Activated CD4-positive, alpha-beta memory T cell treated with anti-CD3 and anti-CD28 coated beads for 36 hours (primary cell): ENCODE measurements at regions not wholly inside any gene's neighbourhood (a gene's known extent, or its start where the extent isn't known, plus 50 kb on each side); places are given as distances from the start of the nearest gene placed in this dataset.

Experiments used
- CTCF ChIA-PET: fragments of 350-600 bp; sonication (Branson Sonifier 250); formaldehyde crosslinking; loops from one replicate; lab custom pipeline; 2021; ENCODE audit warnings: antibody characterized with exemption, inconsistent platforms; lab: Charles Lee
- POLR2A ChIA-PET: fragments of 350-600 bp; sonication (Branson Sonifier 250); formaldehyde crosslinking; loops from one replicate; lab custom pipeline; 2021; ENCODE audit warnings: antibody characterized with exemption; lab: Charles Lee
- DNase-seq: peaks from one replicate; pipeline ENCODE4 v3.0.0-alpha.2; 2020
- H3K27ac Mint-ChIP-seq: one replicate; pipeline ENCODE4 v1.8.0; 2021; ENCODE audit warnings: mixed read lengths
- H3K27me3 Mint-ChIP-seq: one replicate; pipeline ENCODE4 v1.8.0; 2021; ENCODE audit warnings: mixed read lengths
- H3K36me3 Mint-ChIP-seq: one replicate; pipeline ENCODE4 v1.8.0; 2021; ENCODE audit warnings: mixed read lengths
- H3K4me1 Mint-ChIP-seq: one replicate; pipeline ENCODE4 v1.8.0; 2021; ENCODE audit warnings: low read depth, mixed read lengths
- H3K4me3 Mint-ChIP-seq: one replicate; pipeline ENCODE4 v1.8.0; 2021; ENCODE audit warnings: mild to moderate bottlenecking, mixed read lengths
- H3K9me3 Mint-ChIP-seq: one replicate; pipeline ENCODE4 v1.8.0; 2021; ENCODE audit warnings: mixed read lengths
- intact Hi-C: fragments of 100-400 bp; cut with micrococcal nuclease; formaldehyde crosslinking; loops from one replicate; pipeline ENCODE4 v1.15.1; 2023

GRCh38 chr2:151097128-151097527 lies 164.5 kb downstream of the RBM43 start:
- ChIA-PET POLR2A (no interaction called here), CTCF (no interaction called here)
- Mint-ChIP-seq H3K4me1 (no peaks in the 10 kb centered on the region), H3K27me3 (peaks cover 10% of the 10 kb centered on the region), H3K27ac (no peak overlapping the region), H3K9me3 (no peaks in the 10 kb centered on the region), H3K36me3 (no peaks in the 10 kb centered on the region), H3K4me3 (no peak overlapping the region)
- DNase-seq, result no peak
- intact Hi-C loops, result no loop called here

GRCh38 chr2:151096235-151096634 lies 165.4 kb downstream of the RBM43 start:
- intact Hi-C loops, result no loop called here
- CTCF ChIA-PET, result no interaction called here
- POLR2A ChIA-PET, result no interaction called here
- DNase-seq, result no peak
- H3K36me3 Mint-ChIP-seq, result no peaks in the 10 kb centered on the region
- no peak overlapping the region for H3K4me3 Mint-ChIP-seq
- no peaks in the 10 kb centered on the region for H3K9me3 Mint-ChIP-seq
- no peaks in the 10 kb centered on the region for H3K4me1 Mint-ChIP-seq
- peaks cover 10% of the 10 kb centered on the region for H3K27me3 Mint-ChIP-seq
- no peak overlapping the region for H3K27ac Mint-ChIP-seq

DNA sequence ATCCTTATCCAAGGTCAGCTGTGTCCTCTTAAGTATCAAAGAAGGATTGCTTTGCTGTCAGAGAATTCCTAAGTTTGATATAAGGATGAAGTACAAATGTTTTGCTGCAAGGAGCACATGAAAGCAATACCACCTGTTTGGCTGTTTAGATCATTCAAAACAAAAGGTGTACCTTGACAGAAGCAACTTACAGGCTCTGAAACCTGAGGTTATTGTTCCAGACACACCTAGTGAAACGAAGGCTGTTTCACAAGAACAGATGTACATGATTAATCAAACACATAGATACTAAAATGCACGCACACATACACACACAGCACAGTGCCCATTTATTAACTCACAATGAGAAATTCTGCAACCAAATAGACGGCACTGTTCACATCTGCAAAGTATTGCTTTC lies 166.2 kb downstream of the RBM43 start:
- Mint-ChIP-seq H3K27me3 (peaks cover 10% of the 10 kb centered on the region), H3K4me1 (no peaks in the 10 kb centered on the region), H3K9me3 (no peaks in the 10 kb centered on the region), H3K4me3 (no peak overlapping the region), H3K27ac (no peak overlapping the region), H3K36me3 (no peaks in the 10 kb centered on the region)
- intact Hi-C loops, result no loop called here
- no peak for DNase-seq
- ChIA-PET CTCF (no interaction called here), POLR2A (no interaction called here)

GRCh38 chr2:151091583-151091982 lies 170.1 kb downstream of the RBM43 start:
- DNase-seq, result no peak
- intact Hi-C loops, result no loop called here
- Mint-ChIP-seq H3K36me3 (no peaks in the 10 kb centered on the region), H3K4me1 (no peaks in the 10 kb centered on the region), H3K27me3 (peaks cover 2% of the 10 kb centered on the region), H3K27ac (no peak overlapping the region), H3K9me3 (no peaks in the 10 kb centered on the region), H3K4me3 (no peak overlapping the region)
- CTCF ChIA-PET, result no interaction called here
- POLR2A ChIA-PET, result no interaction called here

- no peaks in the 10 kb centered on the region for H3K4me1 Mint-ChIP-seq
- H3K36me3 Mint-ChIP-seq, result no peaks in the 10 kb centered on the region
- DNase-seq, result no peak
- no peaks in the 10 kb centered on the region for H3K9me3 Mint-ChIP-seq
- H3K4me3 Mint-ChIP-seq, result no peak overlapping the region
- H3K27ac Mint-ChIP-seq, result no peak overlapping the region
- ChIA-PET POLR2A (no interaction called here), CTCF (no interaction called here)
- intact Hi-C loops, result no loop called here
- no peaks in the 10 kb centered on the region for H3K27me3 Mint-ChIP-seq
These were observed 174.3 kb downstream of the RBM43 start for GRCh38 chr2:151087377-151087776.

DNA sequence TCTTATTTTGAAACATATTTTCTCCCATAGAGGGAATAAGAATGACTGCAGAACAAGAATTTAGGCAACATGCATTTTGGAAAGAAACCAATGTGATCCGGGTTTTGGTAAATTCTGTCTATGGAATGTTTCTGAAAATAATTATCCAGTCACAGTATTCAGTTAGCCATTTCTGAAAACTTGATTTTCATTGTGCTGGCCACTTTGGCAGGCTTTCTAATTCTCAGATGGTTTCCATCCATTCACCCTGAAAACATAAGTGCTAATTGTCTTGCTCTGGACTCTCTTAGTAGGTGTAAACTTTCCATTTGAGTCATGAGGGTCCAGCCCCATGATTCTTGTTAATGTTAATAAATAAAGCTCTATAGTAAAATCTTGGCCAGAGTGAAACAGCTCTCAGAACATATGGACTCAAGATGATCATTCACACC lies 176.5 kb downstream of the RBM43 start:
- Mint-ChIP-seq H3K27ac (no peak overlapping the region), H3K27me3 (peaks cover 3% of the 10 kb centered on the region), H3K4me1 (no peaks in the 10 kb centered on the region), H3K9me3 (no peaks in the 10 kb centered on the region), H3K36me3 (no peaks in the 10 kb centered on the region), H3K4me3 (no peak overlapping the region)
- ChIA-PET POLR2A (no interaction called here), CTCF (interaction anchor here (1.6 kb wide), 1 partner anchor 154 kb away, joined by 5 read pairs; no protein-coding TSS in a partner anchor)
- no peak for DNase-seq
- intact Hi-C loops, result no loop called here

- DNase-seq, result no peak
- Mint-ChIP-seq H3K27me3 (peaks cover 3% of the 10 kb centered on the region), H3K4me3 (no peak overlapping the region), H3K9me3 (no peaks in the 10 kb centered on the region), H3K4me1 (no peaks in the 10 kb centered on the region), H3K36me3 (no peaks in the 10 kb centered on the region), H3K27ac (no peak overlapping the region)
- POLR2A ChIA-PET, result no interaction called here
- intact Hi-C loops, result no loop called here
- CTCF ChIA-PET, result interaction anchor here (1.6 kb wide), 1 partner anchor 155 kb away, joined by 5 read pairs; no protein-coding TSS in a partner anchor
These were observed 177.5 kb downstream of the RBM43 start for GRCh38 chr2:151083856-151084795.

- Mint-ChIP-seq H3K4me1 (no peaks in the 10 kb centered on the region), H3K4me3 (no peak overlapping the region), H3K9me3 (no peaks in the 10 kb centered on the region), H3K36me3 (no peaks in the 10 kb centered on the region), H3K27ac (no peak overlapping the region), H3K27me3 (peaks cover 11% of the 10 kb centered on the region)
- DNase-seq, result no peak
- intact Hi-C loops, result no loop called here
- ChIA-PET CTCF (interaction anchor here (0.6 to 0.9 kb wide), 2 partner anchors 113 to 879 kb away, joined by 3 read pairs; no protein-coding TSS in a partner anchor), POLR2A (no interaction called here)
These were observed 182.8 kb downstream of the RBM43 start for GRCh38 chr2:151078889-151079288.

DNA sequence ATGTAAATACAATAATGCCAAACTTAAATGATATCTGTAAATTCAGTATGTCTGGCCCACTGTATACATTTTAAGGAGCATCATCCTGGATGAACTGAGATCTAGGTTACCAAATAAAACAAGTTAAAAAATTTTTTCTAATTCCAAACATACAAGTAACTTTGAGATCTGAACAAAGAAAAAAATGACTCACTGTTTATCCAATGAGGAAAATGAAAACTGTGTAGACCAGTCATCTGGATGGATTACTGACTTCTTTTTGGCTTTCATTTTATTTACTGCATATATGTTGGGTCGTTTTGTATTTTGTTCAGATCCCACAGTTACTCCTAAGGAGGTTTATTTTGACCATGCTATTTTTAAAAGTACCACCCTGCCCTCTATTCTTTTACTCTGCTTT lies 189.8 kb downstream of the RBM43 start:
- Mint-ChIP-seq H3K36me3 (no peaks in the 10 kb centered on the region), H3K4me3 (no peak overlapping the region), H3K27ac (no peak overlapping the region), H3K27me3 (peaks cover 11% of the 10 kb centered on the region), H3K9me3 (no peaks in the 10 kb centered on the region), H3K4me1 (no peaks in the 10 kb centered on the region)
- CTCF ChIA-PET, result no interaction called here
- DNase-seq, result no peak
- intact Hi-C loops, result no loop called here
- POLR2A ChIA-PET, result no interaction called here

DNA sequence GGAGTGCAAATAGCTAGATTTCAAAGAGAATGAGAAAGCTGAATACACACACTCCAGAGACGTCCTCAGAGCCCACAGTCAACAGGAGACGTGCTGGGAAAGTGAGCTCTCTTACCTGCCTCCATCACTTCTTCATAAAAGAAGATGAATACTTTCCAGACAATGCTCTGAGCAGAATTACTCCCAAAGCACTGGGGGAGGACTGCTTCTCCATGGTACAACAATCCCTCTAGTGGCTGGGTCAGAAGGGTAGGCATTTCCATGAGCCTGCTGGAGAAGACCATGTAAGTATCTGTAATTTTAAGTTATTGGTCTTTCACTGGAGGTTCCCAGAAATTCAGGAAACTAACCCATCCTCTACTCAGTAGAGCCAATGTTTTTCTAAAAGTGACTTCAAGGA lies 190.3 kb downstream of the RBM43 start:
- POLR2A ChIA-PET, result no interaction called here
- peaks cover 11% of the 10 kb centered on the region for H3K27me3 Mint-ChIP-seq

DNA sequence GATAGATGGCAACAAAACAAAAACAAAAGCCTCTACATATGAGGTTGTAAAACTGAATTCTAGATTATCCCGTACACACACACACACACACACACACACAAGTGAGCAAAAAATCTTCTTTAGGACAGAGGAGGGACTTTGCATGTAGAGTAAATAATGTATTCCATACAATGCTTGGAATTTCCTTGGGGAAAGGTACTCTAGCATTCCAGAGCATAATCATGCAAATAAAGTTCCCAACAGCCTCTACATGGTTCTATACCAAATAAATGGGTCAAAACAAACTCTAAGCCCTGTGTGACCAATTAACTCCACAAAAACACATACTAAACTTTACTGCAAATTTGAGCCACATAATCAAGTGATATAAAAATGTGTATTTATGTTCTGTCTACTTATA lies 191.4 kb downstream of the RBM43 start:
- DNase-seq, result no peak
- Mint-ChIP-seq H3K9me3 (no peaks in the 10 kb centered on the region), H3K27me3 (peaks cover 11% of the 10 kb centered on the region), H3K4me1 (no peaks in the 10 kb centered on the region), H3K27ac (no peak overlapping the region), H3K4me3 (no peak overlapping the region), H3K36me3 (no peaks in the 10 kb centered on the region)
- ChIA-PET CTCF (no interaction called here), POLR2A (no interaction called here)
- intact Hi-C loops, result no loop called here

More for the DNA sequence above, 190.3 kb downstream of the RBM43 start:
- H3K4me3 Mint-ChIP-seq, result no peak overlapping the region
- no peaks in the 10 kb centered on the region for H3K36me3 Mint-ChIP-seq
- CTCF ChIA-PET, result interaction anchor here (0.9 kb wide), 1 partner anchor 20 kb away, joined by 3 read pairs; no protein-coding TSS in a partner anchor
- no peak overlapping the region for H3K27ac Mint-ChIP-seq
- intact Hi-C loops, result no loop called here
- no peaks in the 10 kb centered on the region for H3K4me1 Mint-ChIP-seq
- H3K9me3 Mint-ChIP-seq, result no peaks in the 10 kb centered on the region
- no peak for DNase-seq

- POLR2A ChIA-PET, result no interaction called here
- no peak overlapping the region for H3K4me3 Mint-ChIP-seq
- intact Hi-C loops, result no loop called here
These were observed 193.8 kb downstream of the RBM43 start for GRCh38 chr2:151067658-151068369.

More at GRCh38 chr2:151067658-151068369, 193.8 kb downstream of the RBM43 start:
- H3K27ac Mint-ChIP-seq, result no peak overlapping the region
- no peaks in the 10 kb centered on the region for H3K9me3 Mint-ChIP-seq
- no peaks in the 10 kb centered on the region for H3K36me3 Mint-ChIP-seq
- H3K27me3 Mint-ChIP-seq, result peaks cover 2% of the 10 kb centered on the region
- H3K4me1 Mint-ChIP-seq, result no peaks in the 10 kb centered on the region
- CTCF ChIA-PET, result interaction anchor here (1.0 kb wide), 1 partner anchor 171 kb away, joined by 3 read pairs; no protein-coding TSS in a partner anchor
- DNase-seq, result no peak
